Naive thymus-derived CD8-positive, alpha-beta T cell (primary cell): ENCODE measurements at regions not wholly inside any gene's neighbourhood (a gene's known extent, or its start where the extent isn't known, plus 50 kb on each side); places are given as distances from the start of the nearest gene placed in this dataset.

Experiments
- ATAC-seq, 2 donors: fragments of 150-1000 bp; cut with Tn5 transposase in 1 of 2; sonication (Bioruptor Pico), chemical (Tn5 transposase) in 1 of 2; 1 replicate in 1 of 2; 2 replicates in 1 of 2; pipeline ENCODE4 v1.10.0; 2021; ENCODE audit warnings: mild to moderate bottlenecking in 2 of 2, moderate library complexity in 2 of 2
- POLR2A ChIA-PET: fragments of 350-600 bp; sonication (Branson Sonifier 250); formaldehyde crosslinking; loops from one replicate; lab custom pipeline; 2021; ENCODE audit warnings: antibody characterized with exemption; lab: Charles Lee
- DNase-seq, 10 donors: peaks; one replicate each; pipeline versions ENCODE4 v3.0.0 to v3.0.0-alpha.2; 2020 to 2022
- H3K27ac Mint-ChIP-seq, 10 donors: one replicate each; pipeline ENCODE4 v1.8.0; 2020 to 2022; ENCODE audit warnings: mild to moderate bottlenecking in 10 of 10, mixed read lengths in 10 of 10, moderate library complexity in 4 of 10, inconsistent platforms in 1 of 10
- H3K27me3 Mint-ChIP-seq, 5 donors: one replicate each; pipeline ENCODE4 v1.8.0; 2021 to 2022; ENCODE audit warnings: mixed read lengths in 5 of 5
- H3K36me3 Mint-ChIP-seq, 3 donors: one replicate each; pipeline ENCODE4 v1.8.0; 2020 to 2022; ENCODE audit warnings: mixed read lengths in 3 of 3, mild to moderate bottlenecking in 2 of 3, inconsistent platforms in 1 of 3
- H3K4me1 Mint-ChIP-seq, 4 donors: one replicate each; pipeline ENCODE4 v1.8.0; 2021 to 2022; ENCODE audit warnings: mixed read lengths in 4 of 4
- H3K4me3 Mint-ChIP-seq, 10 donors: one replicate each; pipeline ENCODE4 v1.8.0; 2020 to 2022; ENCODE audit warnings: mild to moderate bottlenecking in 10 of 10, mixed read lengths in 10 of 10, moderate library complexity in 6 of 10, inconsistent platforms in 1 of 10
- H3K9me3 Mint-ChIP-seq, 9 donors: one replicate each; pipeline ENCODE4 v1.8.0; 2020 to 2022; ENCODE audit warnings: mixed read lengths in 9 of 9, mild to moderate bottlenecking in 3 of 9, inconsistent platforms in 1 of 9, moderate library complexity in 1 of 9

DNA sequence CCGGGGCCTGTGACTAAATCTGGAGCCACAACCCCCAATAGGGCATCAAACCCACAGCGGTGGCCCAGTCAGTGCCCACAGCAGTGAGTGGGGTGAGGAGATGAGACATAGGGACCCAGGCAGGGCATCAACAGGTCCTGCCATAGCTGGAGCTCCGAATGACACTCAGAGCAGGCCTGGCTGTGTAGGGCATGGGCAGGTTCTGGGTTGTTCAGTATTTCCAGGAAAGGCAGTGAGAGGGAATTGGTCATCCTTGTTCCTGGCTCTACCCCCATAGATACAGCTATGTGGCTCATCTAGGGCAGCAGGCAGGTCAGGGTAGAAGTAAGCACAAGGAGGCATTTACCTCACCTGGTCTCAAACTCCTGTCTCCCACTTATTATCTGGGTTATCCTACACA lies 126.6 kb downstream of the BUD13 start:
- Mint-ChIP-seq H3K4me1 (no peaks in the 10 kb centered on the region), H3K27me3 (peaks cover 1 to 20% (median 4%) of the 10 kb centered on the region in 5 donors), H3K36me3 (no peaks in the 10 kb centered on the region), H3K4me3 (no peak overlapping the region), H3K27ac (no peak overlapping the region), H3K9me3 (peaks cover 0 to 3% (median 0%) of the 10 kb centered on the region in 9 donors)
- ATAC-seq (no peak), DNase-seq (peak in 1 of 10 donors; percentile 28)
- POLR2A ChIA-PET, result no interaction called here

DNA sequence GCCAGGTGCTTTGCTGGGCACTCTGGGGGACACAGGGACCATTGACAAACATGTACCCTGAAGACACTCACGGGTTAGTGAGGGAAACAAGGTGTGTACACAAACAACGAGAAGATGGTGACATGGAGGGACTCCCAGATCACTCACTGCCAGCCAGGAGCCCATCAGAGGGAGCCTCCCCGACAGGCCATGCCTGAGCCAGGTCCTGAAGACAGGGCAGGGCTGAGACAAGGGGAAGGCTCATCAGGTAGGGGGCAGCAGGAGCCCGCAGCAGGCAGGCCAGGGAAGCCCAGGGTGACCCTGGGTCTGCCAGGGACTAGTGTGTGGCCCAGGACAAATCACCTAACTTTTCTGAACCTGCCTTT lies 127.9 kb downstream of the BUD13 start:
- no peak for DNase-seq
- Mint-ChIP-seq H3K9me3 (peaks cover 0 to 3% (median 0%) of the 10 kb centered on the region in 9 donors), H3K4me1 (no peaks in the 10 kb centered on the region), H3K27me3 (peaks cover 0 to 20% (median 7%) of the 10 kb centered on the region in 5 donors), H3K36me3 (no peaks in the 10 kb centered on the region), H3K27ac (no peak overlapping the region), H3K4me3 (no peak overlapping the region)
- no peak for ATAC-seq
- POLR2A ChIA-PET, result no interaction called here

DNA sequence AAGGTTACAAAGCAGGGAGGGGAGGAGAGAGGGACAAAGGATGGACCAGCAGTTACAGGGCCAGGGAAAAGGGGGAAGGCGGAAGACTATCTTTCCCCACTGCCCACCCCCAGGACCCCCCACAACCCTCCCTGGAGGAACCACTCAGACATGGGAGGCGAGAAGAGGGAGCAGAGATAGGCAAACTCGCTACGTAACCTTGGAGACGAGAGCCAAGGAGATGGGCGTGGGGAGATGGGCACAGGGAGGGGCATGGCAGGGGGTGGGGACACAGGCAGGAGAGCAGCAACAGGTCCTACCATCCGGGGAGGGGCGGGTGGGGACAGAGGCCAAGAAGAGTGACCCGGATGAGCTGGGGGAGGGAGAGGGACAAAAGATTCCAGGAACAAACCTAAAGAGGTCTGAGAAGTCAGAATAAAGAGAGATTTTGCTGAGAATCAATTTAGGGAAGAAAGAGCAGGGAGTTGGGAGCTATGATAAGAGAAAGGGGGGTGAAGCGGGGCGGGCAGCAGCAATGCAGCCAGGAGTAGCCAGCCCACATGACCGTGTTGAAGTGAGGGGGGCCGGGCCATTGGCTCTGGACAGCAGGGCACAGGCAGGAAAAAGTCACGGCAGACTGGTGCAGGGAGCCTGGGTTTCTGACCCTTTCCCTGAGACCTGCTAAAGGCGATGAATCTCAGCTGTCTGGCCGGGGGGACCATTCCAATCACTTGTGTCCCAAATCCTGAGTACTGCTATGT lies 128.4 kb downstream of the BUD13 start:
- Mint-ChIP-seq H3K36me3 (no peaks in the 10 kb centered on the region), H3K4me1 (no peaks in the 10 kb centered on the region), H3K4me3 (no peak overlapping the region), H3K9me3 (peaks cover 0 to 3% (median 0%) of the 10 kb centered on the region in 9 donors), H3K27ac (no peak overlapping the region), H3K27me3 (peaks cover 0 to 20% (median 7%) of the 10 kb centered on the region in 5 donors)
- ATAC-seq (no peak), DNase-seq (peak in 1 of 10 donors; percentile 9)
- POLR2A ChIA-PET, result no interaction called here

DNA sequence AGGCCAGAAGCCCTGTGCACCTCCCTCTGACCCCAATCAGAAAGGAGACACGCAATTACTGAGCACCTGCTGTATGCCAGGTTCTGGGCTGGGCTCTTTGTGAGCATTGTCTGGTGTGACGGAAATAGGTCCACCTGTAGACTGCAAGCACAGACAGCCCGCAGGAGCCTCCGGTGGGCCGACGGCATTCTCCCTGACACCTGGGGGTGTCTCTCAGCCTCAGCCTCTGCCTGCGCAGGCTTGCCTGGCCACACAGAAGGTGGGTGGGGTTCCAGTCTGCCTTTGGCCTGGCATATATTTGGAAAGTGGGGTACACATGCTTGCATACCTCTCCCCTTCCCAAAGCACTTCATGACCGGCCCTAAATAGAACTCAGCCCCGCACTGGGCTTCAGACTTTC lies 129.3 kb downstream of the BUD13 start:
- peak in 1 of 10 donors; percentile 35 for DNase-seq
- H3K4me3 Mint-ChIP-seq, result no peak overlapping the region
- no peak for ATAC-seq
- peaks cover 0 to 3% (median 0%) of the 10 kb centered on the region in 9 donors for H3K9me3 Mint-ChIP-seq
- POLR2A ChIA-PET, result no interaction called here
- H3K27ac Mint-ChIP-seq, result no peak overlapping the region
- no peaks in the 10 kb centered on the region for H3K4me1 Mint-ChIP-seq
- no peaks in the 10 kb centered on the region for H3K36me3 Mint-ChIP-seq
- peaks cover 0 to 20% (median 7%) of the 10 kb centered on the region in 5 donors for H3K27me3 Mint-ChIP-seq

DNA sequence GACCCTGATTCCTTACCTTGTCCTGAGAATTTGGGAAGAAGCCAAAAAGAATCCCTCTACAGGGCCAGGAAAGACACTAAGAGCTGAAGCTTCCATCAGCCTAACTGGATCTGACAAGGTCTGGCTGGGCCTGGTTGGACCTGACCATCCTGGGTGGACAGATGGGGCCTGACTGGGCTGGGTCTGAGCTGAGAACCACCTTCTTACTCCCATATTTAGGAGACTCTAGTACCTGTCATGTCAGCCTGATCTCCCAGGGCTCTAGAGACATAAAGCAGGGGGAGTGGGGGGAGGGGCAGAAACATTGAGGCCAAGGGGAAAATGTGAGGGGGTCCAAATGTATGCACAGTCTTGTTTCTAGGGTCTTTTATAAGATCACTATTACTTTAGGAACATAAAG lies 129.9 kb downstream of the BUD13 start:
- DNase-seq, result no peak
- Mint-ChIP-seq H3K4me3 (no peak overlapping the region), H3K9me3 (peaks cover 0 to 3% (median 0%) of the 10 kb centered on the region in 9 donors), H3K27ac (no peak overlapping the region), H3K27me3 (peaks cover 0 to 20% (median 7%) of the 10 kb centered on the region in 5 donors), H3K4me1 (no peaks in the 10 kb centered on the region), H3K36me3 (no peaks in the 10 kb centered on the region)
- ATAC-seq, result no peak
- POLR2A ChIA-PET, result no interaction called here

DNA sequence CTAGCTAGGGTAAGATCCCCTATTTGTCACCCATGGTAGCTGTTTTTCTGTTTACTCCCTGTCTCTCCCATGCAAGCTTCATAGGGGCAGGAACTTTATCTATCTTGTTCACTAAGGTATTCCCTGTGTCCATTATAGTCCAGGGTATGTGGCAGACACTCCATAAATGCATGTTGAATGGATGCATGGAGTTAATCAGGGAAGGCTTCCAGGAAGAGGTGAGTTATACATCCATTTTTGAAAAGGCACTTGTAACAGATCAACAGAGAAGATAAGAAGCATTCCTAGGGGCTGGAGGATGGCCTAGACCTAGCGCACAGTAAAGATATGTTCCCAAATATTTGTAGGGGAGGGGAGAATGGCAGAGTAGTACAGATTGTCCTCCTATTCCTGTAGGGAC lies 130.3 kb downstream of the BUD13 start:
- Mint-ChIP-seq H3K4me1 (no peaks in the 10 kb centered on the region), H3K4me3 (no peak overlapping the region), H3K27me3 (peaks cover 0 to 20% (median 7%) of the 10 kb centered on the region in 5 donors), H3K27ac (no peak overlapping the region), H3K9me3 (peaks cover 0 to 3% (median 0%) of the 10 kb centered on the region in 9 donors), H3K36me3 (no peaks in the 10 kb centered on the region)
- no peak for DNase-seq
- POLR2A ChIA-PET, result no interaction called here
- no peak for ATAC-seq

DNA sequence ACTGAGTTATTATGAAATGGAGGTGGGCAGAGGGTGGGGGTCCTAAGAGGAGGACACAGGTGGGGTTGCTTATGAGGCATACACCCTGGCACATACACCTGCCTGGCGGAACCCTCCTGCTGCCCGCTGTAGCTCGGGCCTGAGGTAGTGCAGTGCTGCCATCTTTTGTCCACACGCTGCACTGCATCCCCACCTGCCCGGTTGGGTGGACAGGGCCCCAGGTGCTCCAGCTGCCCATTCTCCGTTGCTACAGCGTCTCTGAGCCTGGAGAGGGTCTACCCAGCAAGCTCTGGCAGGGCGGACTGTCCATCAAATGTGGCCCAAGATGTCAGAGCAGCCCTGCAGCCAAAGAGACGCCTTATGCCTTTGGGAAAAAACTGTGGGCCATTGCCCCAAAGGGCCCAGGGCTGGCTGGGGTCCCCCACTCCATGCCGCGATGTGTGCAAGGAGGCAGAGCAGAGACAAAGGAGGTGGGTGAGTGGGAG lies 131.2 kb downstream of the BUD13 start:
- no peaks in the 10 kb centered on the region for H3K36me3 Mint-ChIP-seq
- H3K27ac Mint-ChIP-seq, result no peak overlapping the region
- DNase-seq (peak in 2 of 10 donors; percentile 3 to 28), ATAC-seq (no peak)
- H3K4me1 Mint-ChIP-seq, result no peaks in the 10 kb centered on the region
- H3K27me3 Mint-ChIP-seq, result peaks cover 0 to 20% (median 7%) of the 10 kb centered on the region in 5 donors
- POLR2A ChIA-PET, result no interaction called here
- no peak overlapping the region for H3K4me3 Mint-ChIP-seq
- H3K9me3 Mint-ChIP-seq, result peaks cover 0 to 3% (median 0%) of the 10 kb centered on the region in 9 donors

DNA sequence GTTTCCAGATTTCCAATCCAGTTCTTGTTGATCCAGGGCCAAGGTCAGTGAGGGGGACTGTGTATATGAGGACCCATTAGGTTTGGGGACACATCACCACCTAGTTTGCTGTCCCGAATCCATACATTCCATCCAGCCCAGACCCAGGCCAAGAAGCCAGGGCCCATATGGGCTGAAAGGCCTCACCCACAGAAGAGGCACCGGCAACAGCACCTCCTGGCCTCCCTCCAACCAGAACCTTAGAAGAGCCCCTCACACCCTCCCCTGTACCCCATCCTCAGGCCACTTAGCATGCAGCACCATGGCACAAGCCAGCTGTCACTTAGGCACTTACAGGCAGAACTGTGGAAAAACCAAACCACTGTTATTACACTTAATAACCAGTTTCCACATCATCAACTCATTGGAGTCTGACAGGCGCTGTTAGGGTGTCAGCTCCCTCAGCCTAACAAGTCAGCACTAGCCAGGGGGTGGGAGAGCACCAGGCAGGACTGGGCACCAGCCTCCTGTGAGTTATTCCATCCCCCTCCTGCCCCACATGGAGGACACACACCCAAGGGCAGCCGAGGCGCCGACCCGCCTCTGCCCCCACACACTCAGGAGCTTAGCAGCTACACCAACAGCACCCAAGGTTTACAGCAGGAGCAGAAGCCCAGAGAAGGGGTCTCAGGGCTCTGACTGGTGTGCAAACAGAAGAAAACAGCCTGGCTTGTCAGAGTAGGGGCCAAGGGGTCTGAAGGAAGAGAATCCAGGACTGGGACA lies 132.0 kb downstream of the BUD13 start:
- peaks cover 2 to 20% (median 10%) of the 10 kb centered on the region in 5 donors for H3K27me3 Mint-ChIP-seq
- DNase-seq, result peak in 1 of 10 donors; percentile 43
- no peak overlapping the region for H3K27ac Mint-ChIP-seq
- POLR2A ChIA-PET, result no interaction called here
- H3K36me3 Mint-ChIP-seq, result no peaks in the 10 kb centered on the region
- peaks cover 0 to 3% (median 0%) of the 10 kb centered on the region in 9 donors for H3K9me3 Mint-ChIP-seq
- ATAC-seq, result no peak
- H3K4me1 Mint-ChIP-seq, result no peaks in the 10 kb centered on the region
- H3K4me3 Mint-ChIP-seq, result no peak overlapping the region

DNA sequence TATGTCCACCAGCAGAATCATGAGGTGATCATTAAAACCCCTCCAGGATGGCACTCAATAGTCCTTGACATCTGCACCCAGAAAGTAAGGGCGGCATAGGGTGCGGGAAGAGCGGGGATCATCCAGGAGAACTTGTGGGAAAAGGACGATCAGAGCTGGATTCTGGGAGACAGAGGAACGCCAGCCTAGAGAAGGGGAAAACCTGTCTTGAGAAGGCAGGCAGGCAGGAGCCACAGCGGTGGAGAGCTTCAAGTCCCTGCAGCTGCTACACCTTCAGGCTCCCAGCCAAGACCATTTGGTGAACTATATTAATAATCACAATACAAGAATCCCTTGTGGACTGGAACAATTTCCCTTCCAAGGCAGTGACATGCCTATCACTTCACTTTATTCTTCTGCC lies 134.3 kb downstream of the BUD13 start:
- Mint-ChIP-seq H3K36me3 (no peaks in the 10 kb centered on the region), H3K9me3 (peaks cover 0 to 4% (median 0%) of the 10 kb centered on the region in 9 donors), H3K4me1 (no peaks in the 10 kb centered on the region), H3K27me3 (peaks cover 3 to 17% (median 9%) of the 10 kb centered on the region in 5 donors), H3K27ac (no peak overlapping the region), H3K4me3 (no peak overlapping the region)
- ATAC-seq (no peak), DNase-seq (peak in 1 of 10 donors; percentile 43)
- POLR2A ChIA-PET, result no interaction called here

DNA sequence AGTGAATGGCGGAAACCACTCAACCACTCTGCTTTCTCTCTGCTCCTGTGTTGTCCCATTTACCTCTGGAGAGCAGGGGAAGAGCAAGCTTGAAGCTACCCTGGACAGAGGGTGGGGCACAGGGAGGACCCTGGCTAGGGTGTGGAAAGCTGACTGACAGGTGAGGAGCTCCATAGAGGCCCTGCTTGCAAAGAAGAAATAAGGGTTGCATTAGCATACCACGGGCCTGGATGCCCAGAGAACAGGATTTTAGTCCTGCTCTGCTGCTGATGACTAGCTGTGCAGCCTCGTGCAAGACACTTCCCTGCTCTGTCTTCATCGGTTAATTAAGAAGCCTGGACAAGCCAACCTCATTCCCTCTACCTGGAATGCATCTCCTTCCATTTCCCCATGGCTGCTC lies 135.0 kb downstream of the BUD13 start:
- Mint-ChIP-seq H3K27me3 (peaks cover 3 to 17% (median 9%) of the 10 kb centered on the region in 5 donors), H3K27ac (no peak overlapping the region), H3K9me3 (peaks cover 0 to 4% (median 0%) of the 10 kb centered on the region in 9 donors), H3K36me3 (no peaks in the 10 kb centered on the region), H3K4me3 (no peak overlapping the region), H3K4me1 (no peaks in the 10 kb centered on the region)
- POLR2A ChIA-PET, result no interaction called here
- no peak for ATAC-seq
- peak in 1 of 10 donors; percentile 21 for DNase-seq

DNA sequence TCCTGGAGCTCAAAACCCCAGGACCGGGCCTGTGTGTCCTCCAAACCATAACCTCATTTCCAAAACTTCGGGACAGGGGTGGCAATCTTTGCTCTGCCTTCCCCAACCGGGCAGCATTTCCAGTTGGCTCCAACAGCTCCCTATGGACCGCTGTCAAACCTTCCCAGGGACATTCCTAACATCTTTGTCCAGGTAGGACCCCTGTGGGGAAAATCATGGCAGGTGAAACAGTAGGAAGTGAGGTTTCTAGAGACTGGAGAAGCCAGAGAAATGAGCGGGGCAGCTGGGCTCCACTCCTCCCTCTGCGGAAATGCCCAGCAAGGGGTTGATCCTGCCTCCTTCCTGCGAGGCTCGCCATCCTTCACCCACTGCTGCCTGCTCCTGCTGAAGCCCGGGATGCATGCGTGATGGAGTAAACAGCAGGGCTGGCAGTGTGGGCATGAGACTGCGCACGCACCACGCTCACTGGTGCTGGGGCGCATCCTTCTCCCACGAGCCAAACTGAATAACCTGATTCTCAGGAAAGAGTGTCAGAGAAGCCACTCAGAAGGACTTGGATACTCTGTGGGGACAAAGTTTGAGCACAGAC lies 136.4 kb downstream of the BUD13 start:
- DNase-seq (no peak), ATAC-seq (no peak)
- peaks cover 5 to 15% (median 8%) of the 10 kb centered on the region in 5 donors for H3K27me3 Mint-ChIP-seq
- POLR2A ChIA-PET, result no interaction called here
- H3K27ac Mint-ChIP-seq, result no peak overlapping the region
- peaks cover 0 to 4% (median 0%) of the 10 kb centered on the region in 9 donors for H3K9me3 Mint-ChIP-seq
- H3K4me3 Mint-ChIP-seq, result no peak overlapping the region
- no peaks in the 10 kb centered on the region for H3K4me1 Mint-ChIP-seq
- H3K36me3 Mint-ChIP-seq, result no peaks in the 10 kb centered on the region

DNA sequence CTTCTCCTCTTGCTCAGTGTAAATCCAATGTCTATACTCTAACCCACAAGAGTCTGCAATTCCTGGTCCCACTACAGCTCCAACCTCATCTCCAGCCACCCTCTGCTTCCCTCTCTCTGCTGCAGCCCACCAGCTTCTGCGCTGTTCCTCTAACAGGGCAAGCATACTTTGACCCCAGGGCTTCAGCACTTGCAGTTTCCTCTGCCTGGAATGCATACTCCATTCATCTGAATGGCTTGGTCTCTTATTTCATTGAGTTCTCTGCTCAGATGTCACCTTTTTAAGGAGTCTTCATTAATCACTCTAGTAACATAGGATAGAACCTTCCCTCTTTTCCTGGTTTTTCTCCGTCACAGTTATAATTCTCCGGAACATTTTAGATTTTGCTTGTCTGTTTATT lies 141.6 kb downstream of the BUD13 start:
- H3K36me3 Mint-ChIP-seq, result no peaks in the 10 kb centered on the region
- POLR2A ChIA-PET, result no interaction called here
- peaks cover 0 to 24% (median 5%) of the 10 kb centered on the region in 9 donors for H3K9me3 Mint-ChIP-seq
- ATAC-seq (no peak), DNase-seq (no peak)
- no peaks in the 10 kb centered on the region for H3K4me1 Mint-ChIP-seq
- no peak overlapping the region for H3K4me3 Mint-ChIP-seq
- peaks cover 5 to 16% (median 8%) of the 10 kb centered on the region in 5 donors for H3K27me3 Mint-ChIP-seq
- no peak overlapping the region for H3K27ac Mint-ChIP-seq

DNA sequence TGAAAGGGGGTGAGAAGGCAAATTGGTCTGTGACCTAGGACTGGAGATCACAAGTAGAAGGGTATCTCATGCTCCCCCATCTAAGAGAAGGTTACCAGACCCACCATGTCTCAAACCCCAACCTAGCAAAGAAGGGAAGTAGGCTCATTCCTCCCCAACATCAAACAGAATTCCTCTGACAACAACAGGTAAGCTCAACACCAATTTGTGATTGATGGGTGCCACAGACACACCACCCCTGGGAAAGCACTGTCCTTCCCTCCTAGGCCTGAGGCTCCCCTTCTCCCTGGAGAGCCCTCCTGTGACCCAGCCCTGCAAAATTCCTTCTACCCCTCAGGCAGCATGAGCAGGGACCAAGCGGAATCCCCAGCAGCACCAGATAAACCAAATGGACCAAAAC lies 154.3 kb downstream of the BUD13 start:
- DNase-seq (no peak), ATAC-seq (no peak)
- Mint-ChIP-seq H3K27me3 (peaks cover 6 to 25% (median 11%) of the 10 kb centered on the region in 5 donors), H3K4me1 (no peaks in the 10 kb centered on the region), H3K36me3 (no peaks in the 10 kb centered on the region), H3K27ac (no peak overlapping the region), H3K9me3 (peaks cover 0 to 3% (median 0%) of the 10 kb centered on the region in 9 donors), H3K4me3 (no peak overlapping the region)
- POLR2A ChIA-PET, result no interaction called here
